OCI-LY3 (cell line): ENCODE measurements at regions not wholly inside any gene's neighbourhood (a gene's known extent, or its start where the extent isn't known, plus 50 kb on each side); places are given as distances from the start of the nearest gene placed in this dataset.

ENCODE experiments used
- H2AFZ ChIP-seq: fragments of 200-600, 300-600 bp; shearing (Covaris generic); 2 replicates; pipeline ENCODE4 v1.6.0; 2014; ENCODE audit warnings: antibody characterized with exemption, low read depth, low read length
- H3K27ac ChIP-seq: fragments of 200-600, 300-600 bp; sonication (generic); 2 replicates; pipeline ENCODE4 v1.5.1; 2014; ENCODE audit warnings: mild to moderate bottlenecking, low read length, moderate library complexity, mixed read lengths
- H3K27me3 ChIP-seq: fragments of 200-600, 300-600 bp; sonication (generic); 2 replicates; pipeline ENCODE4 v1.6.1; 2014; ENCODE audit warnings: low read depth, low read length, mixed read lengths
- H3K36me3 ChIP-seq: fragments of 200-600, 300-600 bp; sonication (generic); replicated peaks from 2 replicates; pipeline ENCODE3; 2014; ENCODE audit warnings: low read depth, low read length, mixed read lengths
- H3K4me1 ChIP-seq: fragments of 300-600, 200-600 bp; sonication (generic); 2 replicates; pipeline ENCODE4 v1.6.1; 2014; ENCODE audit warnings: low read length, mixed read lengths
- H3K4me2 ChIP-seq: fragments of 200-600, 300-600 bp; sonication (generic); 2 replicates; pipeline ENCODE4 v1.6.1; 2014; ENCODE audit warnings: low read length, mixed read lengths
- H3K4me3 ChIP-seq: fragments of 300-600, 200-600 bp; sonication (generic); 2 replicates; pipeline ENCODE4 v1.5.1; 2014; ENCODE audit warnings: antibody characterized with exemption, mild to moderate bottlenecking, low read length, moderate library complexity
- H3K79me2 ChIP-seq: fragments of 300-600, 200-600 bp; shearing (Covaris generic); 2 replicates; pipeline ENCODE4 v1.6.1; 2014; ENCODE audit warnings: mild to moderate bottlenecking, low read length, mixed read lengths
- H3K9ac ChIP-seq: fragments of 300-600, 200-600 bp; shearing (Covaris generic); 2 replicates; pipeline ENCODE4 v1.6.0; 2014; ENCODE audit warnings: mild to moderate bottlenecking, low read length, moderate library complexity
- H3K9me3 ChIP-seq: fragments of 200-600, 300-600 bp; shearing (Covaris generic); 2 replicates; pipeline ENCODE4 v1.6.1; 2014; ENCODE audit warnings: low read length, mixed read lengths; ENCODE audit not compliant: insufficient read depth
- H4K20me1 ChIP-seq: fragments of 200-600, 300-600 bp; sonication (generic); 2 replicates; pipeline ENCODE4 v1.6.1; 2016; ENCODE audit warnings: low read length, mixed read lengths; ENCODE audit not compliant: insufficient read depth
- CTCF ChIP-seq: fragments of 200-600, 300-600 bp; sonication (generic); IDR thresholded peaks from 2 replicates; pipeline ENCODE4 v1.5.1; 2014; ENCODE audit warnings: antibody characterized with exemption, low read length, low read depth
- EZH2phosphoT487 ChIP-seq: fragments of 200-600 bp; shearing (Covaris generic); IDR thresholded peaks from 2 replicates; pipeline ENCODE4 v1.6.1; 2018; ENCODE audit warnings: antibody characterized with exemption, mixed run types, low read depth

- Histone ChIP-seq H3K4me3 (no peak overlapping the region), H3K27me3 (no peaks in the 10 kb centered on the region), H3K79me2 (no peaks in the 10 kb centered on the region), H3K27ac (no peak overlapping the region), H3K4me2 (no peak overlapping the region), H3K9me3 (no peaks in the 10 kb centered on the region), H3K4me1 (no peaks in the 10 kb centered on the region), H3K9ac (no peak overlapping the region), H2AFZ (no peak overlapping the region), H3K36me3 (no peaks in the 10 kb centered on the region), H4K20me1 (no peaks in the 10 kb centered on the region)
- TF ChIP-seq CTCF: no peak
- no peak for TF ChIP-seq EZH2phosphoT487
Measured at GRCh38 chr13:21932996-21933395, 262.1 kb downstream of the FGF9 start.

- H3K27me3 ChIP-seq: no peaks in the 10 kb centered on the region
- TF ChIP-seq CTCF: no peak
Measured at GRCh38 chr13:21934284-21934683, 263.4 kb downstream of the FGF9 start.

GRCh38 chr13:21936674-21937073 lies 265.8 kb downstream of the FGF9 start:
- Histone ChIP-seq H3K36me3 (no peaks in the 10 kb centered on the region), H3K4me3 (no peak overlapping the region), H4K20me1 (no peaks in the 10 kb centered on the region), H3K9ac (no peak overlapping the region), H3K4me2 (no peak overlapping the region), H3K9me3 (no peaks in the 10 kb centered on the region), H3K4me1 (no peaks in the 10 kb centered on the region), H3K27me3 (no peaks in the 10 kb centered on the region), H2AFZ (no peak overlapping the region), H3K27ac (no peak overlapping the region), H3K79me2 (no peaks in the 10 kb centered on the region)
- TF ChIP-seq CTCF (no peak), EZH2phosphoT487 (no peak)

More at GRCh38 chr13:21934284-21934683, 263.4 kb downstream of the FGF9 start:
- no peaks in the 10 kb centered on the region for H3K9me3 ChIP-seq
- no peak overlapping the region for H3K9ac ChIP-seq
- no peak overlapping the region for H3K27ac ChIP-seq
- no peaks in the 10 kb centered on the region for H3K79me2 ChIP-seq
- H3K4me1 ChIP-seq: no peaks in the 10 kb centered on the region
- H3K4me3 ChIP-seq: no peak overlapping the region
- H3K36me3 ChIP-seq: no peaks in the 10 kb centered on the region
- no peaks in the 10 kb centered on the region for H4K20me1 ChIP-seq
- no peak overlapping the region for H3K4me2 ChIP-seq
- no peak overlapping the region for H2AFZ ChIP-seq

- H3K4me3 ChIP-seq: no peak overlapping the region
- no peaks in the 10 kb centered on the region for H3K79me2 ChIP-seq
- no peaks in the 10 kb centered on the region for H3K4me1 ChIP-seq
- H3K36me3 ChIP-seq: no peaks in the 10 kb centered on the region
- no peak overlapping the region for H2AFZ ChIP-seq
- no peaks in the 10 kb centered on the region for H4K20me1 ChIP-seq
- no peaks in the 10 kb centered on the region for H3K9me3 ChIP-seq
- no peak overlapping the region for H3K27ac ChIP-seq
- no peaks in the 10 kb centered on the region for H3K27me3 ChIP-seq
- H3K9ac ChIP-seq: no peak overlapping the region
- TF ChIP-seq EZH2phosphoT487 (no peak), CTCF (no peak)
- no peak overlapping the region for H3K4me2 ChIP-seq
Measured at GRCh38 chr13:21938168-21938567, 267.3 kb downstream of the FGF9 start.
